Fibroblast of lung (primary cell): ENCODE measurements at regions not wholly inside any gene's neighbourhood (a gene's known extent, or its start where the extent isn't known, plus 50 kb on each side); places are given as distances from the start of the nearest gene placed in this dataset.

ENCODE experiments used
- EZH2 ChIP-seq: IDR thresholded peaks from 2 replicates; pipeline ENCODE4 v1.5.1; 2012; ENCODE audit warnings: low read length, control low read depth, mild to moderate bottlenecking; ENCODE audit errors: missing control alignments
- TF ChIP-seq, protein P1 (sequence below), 2 donors: IDR thresholded peaks in 1 of 2; conservative IDR thresholded peaks in 1 of 2; 1 replicate in 1 of 2; 2 replicates in 1 of 2; pipeline ENCODE4 v1.5.1; 2011 to 2012; ENCODE audit warnings: low read length in 2 of 2, control low read depth in 1 of 2, inconsistent platforms in 1 of 2, low read depth in 1 of 2, mild to moderate bottlenecking in 1 of 2

DNA sequence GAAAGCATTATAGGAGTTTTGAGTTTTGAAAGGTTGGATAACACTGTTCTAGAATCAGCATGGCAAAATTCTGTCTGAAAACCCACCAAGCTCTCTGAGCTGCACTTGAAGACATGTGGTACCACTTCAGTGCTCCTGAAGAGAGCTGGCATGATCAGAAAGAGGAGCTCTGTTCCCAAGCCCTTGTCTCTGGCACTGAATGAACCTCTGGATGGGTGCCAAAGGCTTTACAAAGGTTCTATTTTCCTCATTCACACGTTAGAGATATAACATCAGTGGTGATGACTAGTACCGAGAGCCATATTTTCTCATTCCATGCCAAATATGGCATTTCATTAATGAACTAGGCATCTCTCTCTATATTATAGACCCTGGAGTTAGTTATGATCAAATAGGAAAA is 301.8 kb upstream of the ID4 start:
- TF ChIP-seq, protein P1, sequence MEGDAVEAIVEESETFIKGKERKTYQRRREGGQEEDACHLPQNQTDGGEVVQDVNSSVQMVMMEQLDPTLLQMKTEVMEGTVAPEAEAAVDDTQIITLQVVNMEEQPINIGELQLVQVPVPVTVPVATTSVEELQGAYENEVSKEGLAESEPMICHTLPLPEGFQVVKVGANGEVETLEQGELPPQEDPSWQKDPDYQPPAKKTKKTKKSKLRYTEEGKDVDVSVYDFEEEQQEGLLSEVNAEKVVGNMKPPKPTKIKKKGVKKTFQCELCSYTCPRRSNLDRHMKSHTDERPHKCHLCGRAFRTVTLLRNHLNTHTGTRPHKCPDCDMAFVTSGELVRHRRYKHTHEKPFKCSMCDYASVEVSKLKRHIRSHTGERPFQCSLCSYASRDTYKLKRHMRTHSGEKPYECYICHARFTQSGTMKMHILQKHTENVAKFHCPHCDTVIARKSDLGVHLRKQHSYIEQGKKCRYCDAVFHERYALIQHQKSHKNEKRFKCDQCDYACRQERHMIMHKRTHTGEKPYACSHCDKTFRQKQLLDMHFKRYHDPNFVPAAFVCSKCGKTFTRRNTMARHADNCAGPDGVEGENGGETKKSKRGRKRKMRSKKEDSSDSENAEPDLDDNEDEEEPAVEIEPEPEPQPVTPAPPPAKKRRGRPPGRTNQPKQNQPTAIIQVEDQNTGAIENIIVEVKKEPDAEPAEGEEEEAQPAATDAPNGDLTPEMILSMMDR (conservative IDR thresholded peaks at IDR 0.05 in 1 of 2, IDR thresholded peaks at IDR 0.05 in 1 of 2; ENCODE audit: low read depth in 1 of 2, low read length in 2 of 2): no peak
- TF ChIP-seq EZH2: no peak
